Loucy (cell line): ENCODE measurements at regions not wholly inside any gene's neighbourhood (a gene's known extent, or its start where the extent isn't known, plus 50 kb on each side); places are given as distances from the start of the nearest gene placed in this dataset.

ENCODE experiments used
- EZH2phosphoT487 ChIP-seq: fragments of 200-600 bp; IDR thresholded peaks from 2 replicates; pipeline ENCODE4 v1.6.1; 2018; ENCODE audit warnings: antibody characterized with exemption, mild to moderate bottlenecking, moderate library complexity, borderline replicate concordance
- TF ChIP-seq, protein P1 (sequence below): fragments of 200-600 bp; sonication (generic); conservative IDR thresholded peaks from 2 replicates; pipeline ENCODE4 v1.5.1; 2014; ENCODE audit warnings: mild to moderate bottlenecking, antibody characterized with exemption, low read length

DNA sequence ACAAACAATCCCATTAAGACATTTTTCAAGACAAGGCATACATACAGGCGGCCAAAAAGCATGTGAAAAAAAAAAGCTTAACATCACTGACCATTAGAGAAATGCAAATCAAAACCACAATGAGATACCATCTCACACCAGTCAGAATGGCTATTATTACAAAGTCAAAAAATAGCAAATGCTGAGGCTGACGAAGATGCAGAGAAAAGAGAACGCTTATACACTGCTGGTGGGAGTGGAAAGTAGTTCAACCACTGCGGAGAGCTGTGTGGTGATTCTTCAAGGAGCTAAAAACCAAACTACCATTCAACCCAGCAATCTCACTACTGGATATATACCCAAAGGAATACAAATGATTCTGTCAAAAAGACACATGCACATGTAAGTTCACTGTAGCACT is 216.7 kb downstream of the FOXG1 start:
- TF ChIP-seq, protein P1, sequence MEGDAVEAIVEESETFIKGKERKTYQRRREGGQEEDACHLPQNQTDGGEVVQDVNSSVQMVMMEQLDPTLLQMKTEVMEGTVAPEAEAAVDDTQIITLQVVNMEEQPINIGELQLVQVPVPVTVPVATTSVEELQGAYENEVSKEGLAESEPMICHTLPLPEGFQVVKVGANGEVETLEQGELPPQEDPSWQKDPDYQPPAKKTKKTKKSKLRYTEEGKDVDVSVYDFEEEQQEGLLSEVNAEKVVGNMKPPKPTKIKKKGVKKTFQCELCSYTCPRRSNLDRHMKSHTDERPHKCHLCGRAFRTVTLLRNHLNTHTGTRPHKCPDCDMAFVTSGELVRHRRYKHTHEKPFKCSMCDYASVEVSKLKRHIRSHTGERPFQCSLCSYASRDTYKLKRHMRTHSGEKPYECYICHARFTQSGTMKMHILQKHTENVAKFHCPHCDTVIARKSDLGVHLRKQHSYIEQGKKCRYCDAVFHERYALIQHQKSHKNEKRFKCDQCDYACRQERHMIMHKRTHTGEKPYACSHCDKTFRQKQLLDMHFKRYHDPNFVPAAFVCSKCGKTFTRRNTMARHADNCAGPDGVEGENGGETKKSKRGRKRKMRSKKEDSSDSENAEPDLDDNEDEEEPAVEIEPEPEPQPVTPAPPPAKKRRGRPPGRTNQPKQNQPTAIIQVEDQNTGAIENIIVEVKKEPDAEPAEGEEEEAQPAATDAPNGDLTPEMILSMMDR = no peak
- TF ChIP-seq EZH2phosphoT487 = no peak
